ENCODE measurements at regions not wholly inside any gene's neighbourhood (a gene's known extent, or its start where the extent isn't known, plus 50 kb on each side); places are given as distances from the start of the nearest gene placed in this dataset.

DNA sequence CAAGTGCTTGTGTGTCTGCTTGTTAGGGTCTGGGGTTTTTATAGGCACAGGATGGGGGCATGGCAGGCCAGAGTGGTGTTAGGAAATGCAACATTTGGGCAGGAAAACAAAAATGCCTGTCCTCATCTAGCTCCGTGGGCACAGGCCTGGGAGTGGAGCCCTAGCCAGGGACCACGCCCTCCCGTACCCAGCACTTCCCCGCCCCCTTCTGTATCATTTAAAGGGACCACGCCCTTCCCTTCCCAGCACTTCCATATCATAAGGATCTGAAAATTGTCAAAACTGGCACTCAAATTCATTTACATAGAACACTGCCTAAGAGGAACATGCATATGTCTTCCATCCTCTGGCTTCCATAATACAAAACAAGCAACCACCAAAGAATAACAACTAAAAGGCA lies 185.8 kb downstream of the B3GLCT start:
- H3F3A ChIP-seq (ENCODE audit: low read length, unreplicated experiment) = no peaks in the 10 kb centered on the region
- no peak overlapping the region for H3K9ac ChIP-seq (ENCODE audit: low read length)
- no peak for ATAC-seq
- no TSS peak for BruUV-seq (replicated peaks)
- H3K27ac ChIP-seq (ENCODE audit: low read length) = no peak overlapping the region
- ChIA-PET CTCF (no interaction called here), POLR2A (ENCODE audit: unreplicated experiment) (no interaction called here)
- H2AFZ ChIP-seq (ENCODE audit: low read length) = no peak overlapping the region
- TF ChIP-seq, protein P1, sequence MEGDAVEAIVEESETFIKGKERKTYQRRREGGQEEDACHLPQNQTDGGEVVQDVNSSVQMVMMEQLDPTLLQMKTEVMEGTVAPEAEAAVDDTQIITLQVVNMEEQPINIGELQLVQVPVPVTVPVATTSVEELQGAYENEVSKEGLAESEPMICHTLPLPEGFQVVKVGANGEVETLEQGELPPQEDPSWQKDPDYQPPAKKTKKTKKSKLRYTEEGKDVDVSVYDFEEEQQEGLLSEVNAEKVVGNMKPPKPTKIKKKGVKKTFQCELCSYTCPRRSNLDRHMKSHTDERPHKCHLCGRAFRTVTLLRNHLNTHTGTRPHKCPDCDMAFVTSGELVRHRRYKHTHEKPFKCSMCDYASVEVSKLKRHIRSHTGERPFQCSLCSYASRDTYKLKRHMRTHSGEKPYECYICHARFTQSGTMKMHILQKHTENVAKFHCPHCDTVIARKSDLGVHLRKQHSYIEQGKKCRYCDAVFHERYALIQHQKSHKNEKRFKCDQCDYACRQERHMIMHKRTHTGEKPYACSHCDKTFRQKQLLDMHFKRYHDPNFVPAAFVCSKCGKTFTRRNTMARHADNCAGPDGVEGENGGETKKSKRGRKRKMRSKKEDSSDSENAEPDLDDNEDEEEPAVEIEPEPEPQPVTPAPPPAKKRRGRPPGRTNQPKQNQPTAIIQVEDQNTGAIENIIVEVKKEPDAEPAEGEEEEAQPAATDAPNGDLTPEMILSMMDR (conservative IDR thresholded peaks at IDR 0.05; ENCODE audit: low read depth, low read length) = no peak
- TF ChIP-seq EZH2phosphoT487 (IDR thresholded peaks at IDR 0.05; ENCODE audit: borderline replicate concordance, low read length) (no peak), EZH2 (IDR thresholded peaks at IDR 0.05; ENCODE audit: low read length, unreplicated experiment) (no peak)
- no peaks in the 10 kb centered on the region for H3K4me1 ChIP-seq (ENCODE audit: insufficient read depth, low read length)
- H3K4me2 ChIP-seq (ENCODE audit: low read length) = no peak overlapping the region
- H3K4me3 ChIP-seq (ENCODE audit: low read length) = no peak overlapping the region
- H4K20me1 ChIP-seq (ENCODE audit: low read length) = no peaks in the 10 kb centered on the region
- H3K27me3 ChIP-seq (ENCODE audit: low read length) = peaks cover 9% of the 10 kb centered on the region; the same call in 1 of the 2 replicates
- no peaks in the 10 kb centered on the region for H3K36me3 ChIP-seq (ENCODE audit: low read depth, low read length)
- no peaks in the 10 kb centered on the region for H3K9me2 ChIP-seq (replicated peaks; ENCODE audit: low read length)
- peak; percentile 16 for DNase-seq
- no peaks in the 10 kb centered on the region for H3K9me3 ChIP-seq (ENCODE audit: low read length)
- H3K79me2 ChIP-seq (ENCODE audit: low read length) = no peaks in the 10 kb centered on the region
- intact Hi-C loops (cut with micrococcal nuclease) = no loop called here

DNA sequence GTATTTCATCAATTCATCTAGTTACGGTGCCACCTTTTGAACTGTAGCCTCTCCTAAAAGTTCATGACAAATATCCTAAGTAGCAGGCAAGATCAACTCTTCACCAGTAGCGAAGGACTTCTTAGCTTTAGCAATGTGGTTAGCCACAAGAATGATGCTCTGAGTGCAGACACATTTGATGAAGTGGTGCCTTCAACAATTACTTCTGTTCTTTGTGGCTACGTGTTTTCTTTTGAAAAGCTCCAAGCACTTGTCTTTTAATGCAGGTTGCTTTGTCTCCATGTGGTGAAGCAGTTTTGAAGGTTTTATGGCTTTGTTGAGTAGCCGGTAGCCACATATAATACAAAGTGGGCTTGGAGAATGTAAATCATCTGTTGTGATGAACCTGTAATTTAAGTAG lies 194.7 kb downstream of the B3GLCT start:
- no peak overlapping the region for H2AFZ ChIP-seq (ENCODE audit: low read length)
- no TSS peak for BruUV-seq (replicated peaks)
- no peak overlapping the region for H3K9ac ChIP-seq (ENCODE audit: low read length)
- no peaks in the 10 kb centered on the region for H3F3A ChIP-seq (ENCODE audit: low read length, unreplicated experiment)
- ChIA-PET POLR2A (ENCODE audit: unreplicated experiment) (no interaction called here), CTCF (no interaction called here)
- no peaks in the 10 kb centered on the region for H3K9me2 ChIP-seq (replicated peaks; ENCODE audit: low read length)
- ATAC-seq = no peak
- no peak for DNase-seq
- TF ChIP-seq EZH2 (IDR thresholded peaks at IDR 0.05; ENCODE audit: low read length, unreplicated experiment) (no peak), EZH2phosphoT487 (IDR thresholded peaks at IDR 0.05; ENCODE audit: borderline replicate concordance, low read length) (no peak)
- TF ChIP-seq, protein P1 (conservative IDR thresholded peaks at IDR 0.05; ENCODE audit: low read depth, low read length) = no peak
- intact Hi-C loops (cut with micrococcal nuclease) = no loop called here
- no peak overlapping the region for H3K4me3 ChIP-seq (ENCODE audit: low read length)
- no peak overlapping the region for H3K27ac ChIP-seq (ENCODE audit: low read length)
- no peaks in the 10 kb centered on the region for H3K79me2 ChIP-seq (ENCODE audit: low read length)
- H3K4me1 ChIP-seq (ENCODE audit: insufficient read depth, low read length) = no peaks in the 10 kb centered on the region
- H3K9me3 ChIP-seq (ENCODE audit: low read length) = no peaks in the 10 kb centered on the region
- no peak overlapping the region for H3K4me2 ChIP-seq (ENCODE audit: low read length)
- no peaks in the 10 kb centered on the region for H3K36me3 ChIP-seq (ENCODE audit: low read depth, low read length)
- no peaks in the 10 kb centered on the region; the same call in 1 of the 2 replicates for H3K27me3 ChIP-seq (ENCODE audit: low read length)
- no peaks in the 10 kb centered on the region for H4K20me1 ChIP-seq (ENCODE audit: low read length)

DNA sequence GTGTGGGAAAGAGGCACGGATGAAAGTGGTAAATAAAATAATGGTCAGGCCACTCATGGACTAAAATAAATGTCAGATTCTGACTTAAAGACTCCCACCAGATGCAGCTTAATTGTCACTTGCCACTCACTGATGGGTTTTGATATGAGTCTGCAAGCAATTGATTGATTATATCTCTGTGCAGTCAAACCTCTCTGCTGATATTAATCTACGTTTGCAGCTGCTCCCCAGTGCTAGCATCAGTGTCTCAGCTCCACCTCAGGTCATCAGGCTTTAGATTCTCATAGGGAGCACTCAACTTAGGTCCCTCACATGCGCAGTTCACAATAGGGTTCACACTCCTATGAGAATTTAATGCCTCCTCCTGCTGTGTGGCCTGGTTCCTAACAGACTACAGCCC lies 195.3 kb downstream of the B3GLCT start:
- H3K27me3 ChIP-seq (ENCODE audit: low read length) = no peaks in the 10 kb centered on the region; the same call in 1 of the 2 replicates
- H3K9me2 ChIP-seq (replicated peaks; ENCODE audit: low read length) = no peaks in the 10 kb centered on the region
- CTCF ChIA-PET = no interaction called here
- H3K9me3 ChIP-seq (ENCODE audit: low read length) = no peaks in the 10 kb centered on the region
- H4K20me1 ChIP-seq (ENCODE audit: low read length) = no peaks in the 10 kb centered on the region
- H3K4me2 ChIP-seq (ENCODE audit: low read length) = no peak overlapping the region
- no peak overlapping the region for H3K9ac ChIP-seq (ENCODE audit: low read length)
- TF ChIP-seq EZH2phosphoT487 (IDR thresholded peaks at IDR 0.05; ENCODE audit: borderline replicate concordance, low read length) (no peak), EZH2 (IDR thresholded peaks at IDR 0.05; ENCODE audit: low read length, unreplicated experiment) (no peak)
- TF ChIP-seq, protein P1 (conservative IDR thresholded peaks at IDR 0.05; ENCODE audit: low read depth, low read length) = no peak
- no peak for ATAC-seq
- no peaks in the 10 kb centered on the region for H3K4me1 ChIP-seq (ENCODE audit: insufficient read depth, low read length)
- DNase-seq = no peak
- H2AFZ ChIP-seq (ENCODE audit: low read length) = no peak overlapping the region
- no peaks in the 10 kb centered on the region for H3K36me3 ChIP-seq (ENCODE audit: low read depth, low read length)
- no peak overlapping the region for H3K4me3 ChIP-seq (ENCODE audit: low read length)
- H3K27ac ChIP-seq (ENCODE audit: low read length) = no peak overlapping the region
- no peaks in the 10 kb centered on the region for H3K79me2 ChIP-seq (ENCODE audit: low read length)
- BruUV-seq (replicated peaks) = no TSS peak
- intact Hi-C loops (cut with micrococcal nuclease) = no loop called here
- no peaks in the 10 kb centered on the region for H3F3A ChIP-seq (ENCODE audit: low read length, unreplicated experiment)
- POLR2A ChIA-PET (ENCODE audit: unreplicated experiment) = no interaction called here
